Jurkat, Clone E6-1 (cell line): ENCODE measurements at regions not wholly inside any gene's neighbourhood (a gene's known extent, or its start where the extent isn't known, plus 50 kb on each side); places are given as distances from the start of the nearest gene placed in this dataset.

ENCODE experiments used
- DNase-seq: peaks from one replicate; pipeline ENCODE4 v3.0.0-alpha.2; 2011; ENCODE audit warnings: low read depth, low spot score
- H3K4me3 ChIP-seq: 2 replicates; pipeline ENCODE4 v1.5.1; 2011; ENCODE audit warnings: mild to moderate bottlenecking, low read length, control low read depth, moderate library complexity

GRCh38 chr22:27274770-27275449, 526.6 kb downstream of the MN1 start:
- H3K4me3 ChIP-seq = no peak overlapping the region
- DNase-seq = no peak

DNA sequence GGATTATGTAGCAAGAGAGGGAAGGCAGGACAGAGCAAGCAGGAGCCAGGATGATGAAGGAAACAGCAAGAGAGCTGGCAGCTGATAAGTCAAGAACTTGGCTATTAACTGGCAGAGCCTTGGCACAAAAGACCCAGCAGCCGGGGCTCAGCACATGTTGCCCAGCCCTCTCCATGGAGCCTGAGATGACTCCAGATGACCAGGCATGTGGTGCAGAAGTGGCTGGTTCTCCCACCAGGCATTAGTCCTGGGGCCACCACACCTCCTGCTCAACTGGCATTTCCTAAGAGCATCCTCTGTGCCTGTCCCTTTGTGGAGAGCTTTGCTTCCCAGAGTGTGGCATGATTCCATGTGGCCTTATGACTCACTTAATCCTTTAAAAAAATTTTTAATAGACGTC, 522.6 kb downstream of the MN1 start:
- H3K4me3 ChIP-seq = no peak overlapping the region
- DNase-seq = no peak

GRCh38 chr22:27283240-27283639, 518.3 kb downstream of the MN1 start:
- no peak for DNase-seq
- no peak overlapping the region for H3K4me3 ChIP-seq

GRCh38 chr22:27283714-27284113, 517.8 kb downstream of the MN1 start:
- no peak overlapping the region for H3K4me3 ChIP-seq
- peak; percentile 49 for DNase-seq

GRCh38 chr22:27284324-27284723, 517.2 kb downstream of the MN1 start:
- DNase-seq = no peak
- H3K4me3 ChIP-seq = no peak overlapping the region

DNA sequence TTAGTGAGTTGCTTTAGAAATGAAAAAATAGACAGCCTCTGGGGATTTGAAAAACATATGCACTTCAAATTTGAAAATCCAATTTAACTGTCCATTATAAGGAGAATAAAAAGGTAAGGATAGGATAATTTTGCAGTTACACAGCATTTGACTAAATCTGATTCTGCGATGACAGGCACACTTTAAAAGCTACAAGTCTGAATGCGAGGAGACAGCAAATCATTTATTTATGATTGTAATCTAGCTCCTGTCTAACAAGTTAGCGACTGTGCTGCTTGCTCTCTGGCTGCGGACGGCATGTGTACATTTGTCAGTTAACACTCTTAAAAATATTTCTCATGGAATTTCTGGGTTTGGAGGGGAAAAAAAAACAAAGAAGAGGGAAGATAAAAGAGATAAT, 514.8 kb downstream of the MN1 start:
- no peak overlapping the region for H3K4me3 ChIP-seq
- DNase-seq = no peak

DNA sequence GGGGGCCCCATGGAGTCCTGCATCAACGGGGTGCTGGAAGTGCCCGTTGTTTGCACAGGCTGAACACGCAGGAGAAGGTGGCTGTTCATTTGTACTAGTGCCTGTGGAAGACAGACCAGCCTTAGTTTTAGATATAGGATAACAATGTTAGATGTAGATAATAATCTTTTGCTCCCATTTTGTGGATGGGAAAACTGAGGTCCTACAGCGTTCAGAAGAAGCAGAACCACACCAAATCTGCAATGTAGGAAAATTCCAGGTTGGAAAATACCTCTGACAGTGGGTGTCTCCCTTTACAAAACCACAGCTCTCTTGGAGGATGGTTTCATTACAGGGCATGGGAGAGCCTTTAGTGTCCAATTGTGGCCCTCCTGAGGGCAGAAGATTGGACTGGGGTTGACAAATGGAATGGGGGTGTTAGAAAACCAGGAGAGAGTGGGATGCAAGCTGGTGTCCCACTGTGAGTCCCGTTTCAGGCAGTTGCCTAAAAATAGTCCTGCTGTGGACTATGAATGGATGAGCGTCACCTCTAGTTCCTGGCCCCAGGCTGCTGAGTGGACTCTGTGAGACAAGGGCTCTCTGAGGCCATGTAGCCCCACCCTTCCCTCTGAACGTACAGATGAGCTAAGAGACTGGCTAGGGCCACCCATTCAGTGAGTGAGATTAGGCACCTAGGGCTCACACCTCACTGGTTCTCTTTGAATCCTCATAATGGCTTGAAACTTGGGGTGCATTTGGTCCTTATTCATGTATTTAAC, 508.8 kb downstream of the MN1 start:
- no peak for DNase-seq
- H3K4me3 ChIP-seq = no peak overlapping the region

- DNase-seq = no peak
- no peak overlapping the region for H3K4me3 ChIP-seq
Measured at GRCh38 chr22:27293721-27294445, 507.7 kb downstream of the MN1 start.

GRCh38 chr22:27295040-27295439, 506.5 kb downstream of the MN1 start:
- no peak overlapping the region for H3K4me3 ChIP-seq

DNA sequence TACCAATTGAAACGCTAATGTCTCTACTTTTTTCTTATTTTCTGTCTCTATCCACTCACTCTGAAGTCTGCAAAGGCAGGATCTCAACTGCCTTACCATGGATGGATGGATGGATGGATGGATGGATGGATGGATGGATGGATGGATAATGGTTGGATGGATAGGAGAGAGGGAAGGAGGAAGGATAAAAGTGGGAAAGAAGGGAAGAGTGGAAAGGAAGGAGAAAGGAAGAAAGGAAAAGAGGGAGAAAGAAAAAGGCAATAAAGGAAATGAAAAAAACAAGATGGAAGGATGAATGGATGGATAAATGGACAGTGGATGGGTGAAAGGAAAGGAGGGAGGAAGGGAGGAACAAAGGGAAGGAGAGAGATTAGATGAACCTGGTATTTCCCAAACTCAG, 506.0 kb downstream of the MN1 start:
- DNase-seq = no peak
- H3K4me3 ChIP-seq = no peak overlapping the region

More at GRCh38 chr22:27295040-27295439, 506.5 kb downstream of the MN1 start:
- no peak for DNase-seq

GRCh38 chr22:27296091-27296675, 505.4 kb downstream of the MN1 start:
- no peak overlapping the region for H3K4me3 ChIP-seq
- DNase-seq = no peak

GRCh38 chr22:27297125-27297524, 504.4 kb downstream of the MN1 start:
- H3K4me3 ChIP-seq = no peak overlapping the region
- no peak for DNase-seq

DNA sequence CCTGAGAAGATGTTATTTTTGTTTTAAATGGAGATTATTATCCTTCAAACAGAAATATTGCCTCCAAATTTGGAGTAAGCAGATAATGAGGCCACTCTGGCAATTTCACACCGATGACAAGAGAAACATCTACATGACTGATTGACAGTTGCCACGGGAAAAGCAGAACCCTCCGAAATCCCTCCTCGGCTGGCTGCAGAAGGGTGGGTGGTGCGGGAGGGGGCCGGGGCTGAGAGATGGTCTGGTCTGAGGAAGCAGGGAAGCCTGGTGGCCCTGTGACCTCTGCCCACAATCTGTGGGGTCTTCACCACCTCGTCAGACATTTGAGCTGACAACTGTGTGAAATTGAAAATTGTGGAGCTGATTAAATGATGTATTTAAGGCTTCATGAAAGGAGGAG, 503.2 kb downstream of the MN1 start:
- DNase-seq = no peak

DNA sequence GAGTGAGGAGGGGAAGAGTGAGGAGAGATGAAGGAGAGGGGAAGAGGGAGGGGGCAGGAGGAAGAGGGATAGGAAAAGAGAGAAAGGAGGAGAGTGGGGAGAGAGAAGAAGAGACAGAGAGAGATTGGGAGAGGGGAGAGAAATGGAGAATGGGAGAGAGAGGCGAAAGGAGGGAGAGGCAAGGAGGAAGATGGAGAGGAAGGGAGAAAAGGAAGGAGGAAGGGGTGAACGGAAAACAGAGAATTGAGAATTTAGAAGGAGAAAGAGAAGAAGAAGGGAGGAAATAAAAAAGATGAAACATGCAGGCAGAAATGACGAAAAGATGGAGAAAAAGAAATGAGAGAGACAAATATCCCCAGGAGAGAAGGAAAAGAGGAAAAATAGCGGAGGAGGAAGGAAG, 502.8 kb downstream of the MN1 start:
- DNase-seq = no peak
- no peak overlapping the region for H3K4me3 ChIP-seq

More for the DNA sequence above, 503.2 kb downstream of the MN1 start:
- no peak overlapping the region for H3K4me3 ChIP-seq

DNA sequence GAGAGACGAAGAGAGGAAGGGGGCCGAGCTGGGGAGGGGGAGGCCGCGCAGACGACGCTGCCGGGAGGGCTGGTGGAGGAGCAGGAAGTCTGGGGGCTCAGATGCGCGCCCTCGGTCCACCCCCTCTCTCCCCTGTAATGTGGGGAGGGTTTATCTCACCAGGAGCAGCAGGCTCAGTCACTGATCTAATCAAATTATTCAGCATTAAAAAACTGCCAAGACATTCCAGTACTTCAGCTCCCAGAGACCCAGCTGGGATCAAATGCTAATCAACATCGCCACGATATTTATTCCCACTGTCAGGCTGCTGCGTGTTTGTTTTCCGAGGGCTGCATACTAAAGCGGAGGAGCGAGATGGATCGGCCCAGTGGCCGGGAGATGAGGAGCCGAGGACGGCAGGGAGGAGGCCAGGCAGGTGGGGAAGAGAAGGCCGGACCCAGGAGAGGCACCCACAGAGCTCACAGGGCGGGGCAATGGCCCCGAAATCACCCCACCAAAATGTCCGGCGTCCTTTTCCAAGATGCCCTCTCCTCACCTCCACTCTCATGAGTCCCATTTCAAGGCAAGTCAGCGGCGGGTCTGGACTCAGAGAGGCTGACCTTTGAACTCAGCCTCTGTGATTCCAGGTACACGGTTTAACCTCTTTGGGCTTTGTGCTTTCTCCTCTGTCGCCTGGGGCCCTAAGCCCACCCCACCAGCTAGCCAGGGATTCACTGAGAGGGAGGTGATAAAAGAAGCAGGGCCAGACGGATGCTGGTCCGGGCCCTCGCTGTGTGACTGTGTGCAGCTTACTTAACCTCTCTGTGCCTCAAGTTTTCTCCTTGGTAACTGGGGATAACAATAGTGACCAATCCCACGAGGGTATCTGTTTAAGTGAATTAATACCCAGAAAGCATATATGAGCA, 502.1 kb downstream of the MN1 start:
- no peak for DNase-seq
- H3K4me3 ChIP-seq = no peak overlapping the region

- no peak for DNase-seq
- no peak overlapping the region for H3K4me3 ChIP-seq
Measured at GRCh38 chr22:27300536-27301285, 500.8 kb downstream of the MN1 start.

DNA sequence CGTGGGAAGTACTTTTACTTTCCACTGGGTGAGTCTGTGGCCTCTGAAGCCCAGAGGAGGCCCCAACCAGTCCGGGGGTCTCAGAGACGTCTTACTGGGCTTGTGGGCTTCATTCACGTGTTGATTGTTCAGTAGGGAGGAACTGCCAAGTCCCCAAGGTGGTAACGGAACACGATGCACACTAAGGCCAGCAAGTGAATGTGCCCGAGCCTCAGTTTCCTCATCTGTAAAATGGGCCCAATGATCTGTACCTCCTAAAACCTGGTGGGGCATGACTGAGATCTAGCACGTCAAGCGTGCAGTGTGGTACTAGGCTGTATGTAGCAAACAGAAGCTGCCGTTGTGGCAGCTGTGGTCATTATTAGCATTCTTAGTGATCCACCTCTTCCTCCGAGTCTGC, 499.1 kb downstream of the MN1 start:
- H3K4me3 ChIP-seq = no peak overlapping the region
- no peak for DNase-seq

DNA sequence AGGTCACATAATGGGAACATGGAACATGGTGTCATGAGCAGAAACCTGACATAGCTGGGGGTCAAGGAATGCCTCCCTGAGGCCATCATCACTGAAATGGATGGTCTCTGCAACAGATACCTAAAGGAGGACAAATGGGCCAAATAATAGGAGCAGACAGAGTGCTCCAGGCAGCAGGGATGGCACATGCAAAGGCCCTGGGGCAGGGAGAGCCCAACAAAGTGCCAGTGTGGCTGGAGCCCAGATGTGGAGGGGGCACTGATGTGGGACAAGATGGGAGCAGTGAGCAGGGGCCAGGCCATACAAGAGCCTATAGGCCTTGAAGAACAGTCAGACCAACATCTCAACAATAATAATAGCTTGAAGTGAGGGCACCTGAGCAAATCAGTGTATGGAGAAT, 497.8 kb downstream of the MN1 start:
- DNase-seq = no peak
- no peak overlapping the region for H3K4me3 ChIP-seq
